ENCODE measurements at regions not wholly inside any gene's neighbourhood (a gene's known extent, or its start where the extent isn't known, plus 50 kb on each side); places are given as distances from the start of the nearest gene placed in this dataset.
A peak's percentile ranks its signal among the peaks of the same experiment; 100 is the strongest.
"Not testable (repeated sequence)": the region's sequence is repeated elsewhere in the genome, so short reads cannot be mapped to it uniquely, and the experiment has no call there.

- DNase-seq (ENCODE audit: low read depth), result no peak
These were observed 73.0 kb downstream of the GBP6 start for GRCh38 chr1:89436856-89437255.

DNA sequence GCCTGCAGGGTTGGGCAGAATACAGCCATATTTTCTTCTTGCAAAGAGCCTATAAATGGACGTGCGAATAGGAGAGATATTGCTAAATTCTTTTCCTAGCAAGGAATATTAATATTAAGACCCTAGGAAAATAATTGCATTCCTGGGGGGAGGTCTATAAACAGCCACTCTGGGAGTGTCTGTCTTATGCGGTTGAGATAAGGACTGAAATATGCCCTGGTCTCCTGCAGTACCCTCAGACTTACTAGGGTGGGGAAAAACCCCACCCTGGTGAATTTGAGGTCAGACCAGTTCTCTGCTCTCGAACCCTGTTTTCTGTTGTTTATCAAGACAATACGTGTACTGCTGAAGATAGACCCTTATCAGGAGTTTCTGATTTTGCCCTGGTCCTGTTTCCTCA, 74.4 kb downstream of the GBP6 start:
- not testable (repeated sequence) for DNase-seq (ENCODE audit: low read depth)

DNA sequence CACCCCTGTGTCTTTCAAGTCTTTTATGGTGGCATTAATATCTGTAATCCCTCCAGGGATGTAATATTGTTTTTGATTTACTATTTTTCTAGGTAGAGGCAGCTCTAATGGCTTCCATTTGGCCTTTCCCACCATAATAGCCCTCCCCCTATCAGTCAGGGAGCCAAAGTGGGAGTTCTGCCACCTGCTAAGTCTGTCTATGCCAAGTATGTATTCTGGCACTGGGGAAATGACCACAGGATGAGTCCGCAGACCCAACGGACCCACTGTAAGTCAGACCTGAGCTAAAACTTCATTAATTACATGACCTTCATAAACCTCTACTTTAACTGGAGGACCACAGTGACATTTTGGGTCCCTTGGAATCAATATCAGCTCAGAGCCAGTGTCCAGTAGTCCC, 77.1 kb downstream of the GBP6 start:
- DNase-seq (ENCODE audit: low read depth), result no peak

DNA sequence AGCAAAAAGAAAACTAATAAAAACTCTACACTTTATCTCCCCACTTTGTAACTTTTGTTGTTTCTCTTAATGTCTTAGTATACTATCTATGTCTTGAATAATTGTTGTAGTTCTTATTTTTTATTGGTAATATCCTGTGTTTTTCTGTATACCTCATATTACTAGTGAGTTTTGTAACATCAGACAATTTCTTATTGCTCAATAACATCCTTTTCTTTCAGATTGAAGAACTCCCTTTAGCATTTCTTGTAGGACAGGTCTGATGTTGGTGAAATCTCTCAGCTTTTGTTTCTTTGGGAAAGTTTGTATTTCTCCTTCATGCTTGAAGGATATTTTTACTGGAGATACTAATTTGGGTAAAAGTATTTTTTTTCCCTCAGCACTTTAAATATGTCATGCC, 79.8 kb upstream of the LRRC8B start:
- no peak for DNase-seq (ENCODE audit: low read depth)

DNA sequence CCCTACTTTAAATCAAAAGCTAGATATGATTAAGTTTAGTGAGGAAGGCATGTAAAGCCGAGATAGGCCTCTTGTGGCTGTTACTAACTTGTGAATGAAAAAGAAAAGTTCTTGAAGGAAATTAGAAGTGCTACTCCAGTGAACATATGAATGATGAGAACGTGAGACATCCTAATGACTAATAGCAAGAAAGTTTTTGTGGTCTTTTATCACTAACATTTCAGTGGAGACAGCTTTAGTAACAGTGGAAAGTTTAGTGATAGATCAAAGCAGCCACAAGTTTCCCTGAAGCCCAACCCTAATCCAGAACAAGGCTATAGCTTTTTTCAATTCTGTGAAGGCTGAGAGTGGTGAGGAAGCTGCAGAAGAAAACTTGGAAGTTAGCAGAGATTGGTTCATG, 73.6 kb upstream of the LRRC8B start:
- DNase-seq (ENCODE audit: low read depth), result no peak

DNA sequence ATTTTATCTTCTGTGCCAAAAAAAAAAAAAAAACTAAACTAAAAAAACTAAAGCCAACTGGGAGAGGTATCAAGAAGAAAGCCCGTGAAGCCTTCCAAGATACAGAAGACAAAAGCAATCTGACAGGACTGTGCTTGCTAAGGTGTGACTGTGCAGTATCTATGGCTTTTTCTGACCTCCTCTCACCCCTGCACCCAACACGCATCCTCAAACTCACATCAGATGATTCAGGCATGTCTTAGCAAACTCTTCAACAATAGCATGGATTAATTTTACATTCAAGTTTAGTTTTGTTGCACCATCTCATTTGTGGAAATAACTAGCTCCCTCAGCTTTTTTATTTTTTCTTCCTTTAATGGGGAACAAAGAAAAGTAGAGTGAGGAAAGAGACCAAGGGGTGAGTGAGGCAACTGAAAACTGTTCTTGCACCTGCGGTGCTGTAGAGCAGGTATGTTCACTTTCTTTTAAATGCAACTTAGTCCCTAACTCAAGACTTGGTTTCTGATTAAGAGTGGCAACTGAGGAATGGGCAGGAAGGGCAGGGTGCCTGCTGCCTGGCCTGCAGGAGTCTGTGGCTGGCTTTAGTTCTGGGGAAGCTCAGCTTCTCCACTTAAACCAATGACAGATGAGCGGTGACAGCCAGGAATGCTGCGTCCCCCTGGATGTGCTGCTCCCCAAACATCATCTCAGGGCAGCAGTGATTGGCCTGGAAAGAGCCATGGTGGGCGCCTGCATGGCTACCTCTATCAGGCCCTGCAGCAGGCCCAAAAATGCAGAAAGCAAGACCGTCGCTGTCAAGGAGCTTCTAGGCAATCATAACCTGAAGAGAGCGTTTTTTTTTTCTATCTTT, 71.3 kb upstream of the LRRC8B start:
- no peak for DNase-seq (ENCODE audit: low read depth)

DNA sequence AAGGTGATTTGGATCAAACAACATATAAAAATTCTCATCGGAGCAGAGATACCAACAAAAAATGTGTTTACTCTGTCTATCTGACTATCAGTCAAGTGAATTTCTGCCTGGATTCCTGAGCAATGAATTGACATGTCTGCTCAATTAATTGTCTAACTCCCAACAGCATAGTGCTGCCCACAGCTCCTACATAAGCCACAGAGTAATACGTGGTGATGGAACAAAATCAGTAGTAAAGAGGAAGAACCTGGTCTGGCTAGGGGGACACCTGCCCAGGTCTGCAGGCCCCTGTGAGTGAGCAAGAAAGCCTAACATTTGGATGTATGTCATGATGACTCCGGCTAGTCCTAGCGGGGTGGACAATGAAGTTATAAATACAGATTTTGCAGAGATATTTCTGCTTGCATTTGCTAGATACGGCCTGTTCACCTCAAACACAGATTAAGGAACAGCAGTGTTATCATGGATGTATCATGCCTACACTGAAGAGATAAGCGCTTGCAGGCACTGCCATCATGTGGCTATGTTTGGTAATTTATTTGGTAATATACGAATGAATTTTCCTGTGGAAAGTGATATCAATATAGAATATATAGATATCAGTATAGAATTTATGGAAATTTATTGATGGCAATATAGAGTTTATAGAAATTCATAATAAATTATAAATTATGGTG, 69.6 kb upstream of the LRRC8B start:
- peak; percentile 18 for DNase-seq (ENCODE audit: low read depth)

- DNase-seq (ENCODE audit: low read depth), result no peak
These were observed 67.6 kb upstream of the LRRC8B start for GRCh38 chr1:89457046-89457445.

DNA sequence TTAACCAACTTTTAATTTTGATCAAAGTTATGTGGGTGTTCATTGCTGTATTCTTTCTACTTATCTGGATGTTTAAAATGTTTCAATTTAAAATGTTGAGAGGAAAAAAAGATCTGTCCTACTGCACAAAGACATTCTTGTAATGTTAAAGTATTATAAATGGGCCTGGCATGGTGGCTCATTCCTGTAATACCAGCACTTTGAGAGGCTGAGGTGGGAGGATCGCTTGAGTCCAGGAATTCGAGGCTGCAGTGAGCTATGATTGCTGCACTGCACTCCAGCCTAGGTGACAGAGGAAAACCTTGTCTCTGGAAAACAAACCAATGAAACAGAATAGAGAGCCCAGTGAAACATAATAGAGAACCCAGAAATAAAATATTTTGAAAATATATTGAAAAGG, 65.5 kb upstream of the LRRC8B start:
- no peak for DNase-seq (ENCODE audit: low read depth)

GRCh38 chr1:89460325-89460724, 64.3 kb upstream of the LRRC8B start:
- no peak for DNase-seq (ENCODE audit: low read depth)

DNA sequence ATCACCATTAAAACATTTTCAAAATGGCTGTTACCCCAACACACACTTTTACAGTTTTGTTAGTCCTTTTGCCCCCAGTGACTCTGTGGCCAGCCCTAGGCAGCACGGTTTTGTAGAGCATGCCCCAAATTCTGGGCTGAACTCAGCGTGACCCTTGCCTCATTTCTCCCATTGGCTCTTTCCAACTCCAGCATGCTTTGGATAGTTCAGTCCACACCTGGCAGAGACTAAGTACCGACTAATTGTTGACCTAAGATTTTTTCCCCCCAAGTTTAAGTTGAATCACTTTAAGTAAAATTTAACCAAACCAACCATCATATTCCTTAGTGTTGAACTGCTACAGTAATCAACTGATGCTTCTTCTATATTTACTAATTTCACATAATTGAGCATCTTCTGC, 62.4 kb upstream of the LRRC8B start:
- DNase-seq (ENCODE audit: low read depth), result no peak

- no peak for DNase-seq (ENCODE audit: low read depth)
These were observed 60.6 kb upstream of the LRRC8B start for GRCh38 chr1:89464008-89464407.

DNA sequence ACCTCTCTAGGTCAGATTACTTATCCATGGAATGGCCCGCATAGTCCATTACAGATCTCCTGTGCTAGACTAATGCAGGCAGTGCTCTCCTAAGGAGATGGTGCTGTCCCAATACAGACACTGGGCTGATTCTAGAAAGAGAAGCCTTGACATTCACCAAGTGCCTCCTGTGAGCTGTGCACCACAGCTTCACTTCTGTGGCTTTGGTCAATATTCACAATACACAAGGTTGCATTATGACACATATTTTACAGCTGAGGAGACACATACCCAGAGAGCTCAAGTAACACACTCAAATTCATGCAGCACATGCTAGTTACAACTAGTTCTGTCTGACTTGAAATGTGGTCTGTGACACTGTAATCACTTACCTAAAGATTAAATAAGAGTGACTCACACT, 59.4 kb upstream of the LRRC8B start:
- no peak for DNase-seq (ENCODE audit: low read depth)

DNA sequence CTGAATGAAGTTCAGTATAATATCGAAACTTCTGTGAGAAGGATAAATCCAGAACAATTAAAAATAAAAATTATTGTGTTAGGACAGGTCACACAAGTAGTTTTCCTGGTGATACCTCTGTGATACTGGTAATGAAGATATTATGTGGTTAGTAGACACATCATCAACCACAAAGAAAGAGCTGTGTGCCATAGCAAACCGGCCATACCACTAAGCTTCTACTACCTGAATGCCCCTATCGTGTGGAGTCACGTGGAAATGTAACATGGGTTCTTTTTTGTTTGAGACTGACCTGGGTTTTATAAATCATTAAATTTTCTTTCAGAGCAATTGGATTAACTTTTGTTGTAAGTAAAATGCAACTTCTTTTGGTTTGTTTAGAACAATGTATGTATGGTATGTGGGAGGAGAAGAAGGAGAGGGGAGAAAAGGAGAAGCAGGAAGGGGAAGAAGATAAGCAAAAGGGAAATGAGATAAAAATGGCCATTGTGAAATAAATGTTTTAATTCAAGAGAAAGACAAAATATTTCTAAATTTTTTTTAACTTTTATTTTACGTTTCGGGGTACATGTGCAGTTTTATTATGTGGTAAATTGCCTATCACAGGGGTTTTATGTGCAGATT, 58.2 kb upstream of the LRRC8B start:
- no peak for DNase-seq (ENCODE audit: low read depth)

DNA sequence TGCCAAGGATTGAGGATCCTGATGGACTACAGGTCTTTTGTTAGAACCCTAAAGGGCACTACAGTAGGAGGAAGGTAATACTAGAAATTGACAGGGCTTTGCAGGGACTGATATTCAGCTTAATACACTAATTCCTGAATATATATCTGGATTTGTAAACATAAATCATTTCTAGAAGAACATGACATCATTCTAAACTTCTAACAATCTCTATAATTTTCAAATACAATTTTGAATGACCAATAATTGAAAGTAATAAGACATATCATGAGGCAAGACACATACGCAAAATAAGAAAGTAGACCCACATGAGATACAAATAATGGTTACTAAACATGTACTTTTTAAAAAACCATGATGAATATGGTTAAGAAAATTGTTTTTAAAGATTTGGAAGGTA, 52.4 kb upstream of the LRRC8B start:
- DNase-seq (ENCODE audit: low read depth), result no peak

DNA sequence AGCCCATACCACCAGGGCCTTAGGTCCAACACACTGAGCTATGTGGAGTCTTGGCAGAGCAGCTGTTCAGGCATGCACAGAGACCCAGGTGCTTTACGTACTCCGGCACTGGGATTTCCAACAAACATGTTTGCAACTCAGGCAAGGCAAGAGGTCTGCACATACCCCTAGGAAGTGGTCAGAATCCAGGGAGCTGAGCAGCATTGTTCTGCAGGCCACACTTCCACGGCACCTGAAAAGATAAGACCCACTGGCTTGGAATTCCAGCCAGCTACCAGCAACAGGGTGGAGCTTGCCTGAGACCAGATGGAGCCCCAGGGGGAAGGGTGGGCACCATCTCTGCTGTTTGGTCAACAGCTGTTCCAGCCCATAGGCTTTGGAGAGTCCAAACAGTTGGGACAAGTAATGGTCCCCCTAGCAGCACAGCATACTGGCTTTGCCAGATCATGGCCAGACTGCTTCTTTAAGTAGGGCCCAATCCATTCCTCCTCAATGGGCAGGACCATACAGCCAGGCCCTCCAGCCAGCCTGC, 51.7 kb upstream of the LRRC8B start:
- no peak for DNase-seq (ENCODE audit: low read depth)
